CD4-positive, alpha-beta T cell treated with Interleukin-1 beta for 1 hour (primary cell): ENCODE measurements at regions not wholly inside any gene's neighbourhood (a gene's known extent, or its start where the extent isn't known, plus 50 kb on each side); places are given as distances from the start of the nearest gene placed in this dataset.
"Not testable (repeated sequence)": the region's sequence is repeated elsewhere in the genome, so short reads cannot be mapped to it uniquely, and the experiment has no call there.

Source experiments
- DNase-seq, 2 donors: peaks; one replicate each; pipeline ENCODE4 v3.0.0-alpha.2; 2020 to 2022

DNA sequence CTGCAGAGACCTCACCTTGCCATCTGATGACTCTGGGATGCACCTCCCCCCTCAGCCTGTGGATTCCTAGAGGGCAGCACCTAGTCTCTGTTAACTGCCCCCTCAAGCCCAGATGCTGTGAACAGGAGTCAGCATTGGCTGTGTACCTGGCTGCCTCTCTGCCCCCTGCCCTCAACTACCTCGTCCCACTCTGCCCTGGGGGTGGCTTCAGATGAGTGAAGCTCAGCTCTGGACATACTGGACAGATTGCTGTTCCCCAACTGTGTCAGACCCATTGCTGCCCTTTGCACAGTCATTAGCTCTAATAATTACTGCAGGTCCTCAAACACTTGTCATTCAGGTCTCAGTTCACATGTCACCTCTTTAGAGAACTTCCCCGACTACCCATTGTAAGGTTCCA lies 182.1 kb upstream of the TSHZ3 start:
- no peak for DNase-seq

DNA sequence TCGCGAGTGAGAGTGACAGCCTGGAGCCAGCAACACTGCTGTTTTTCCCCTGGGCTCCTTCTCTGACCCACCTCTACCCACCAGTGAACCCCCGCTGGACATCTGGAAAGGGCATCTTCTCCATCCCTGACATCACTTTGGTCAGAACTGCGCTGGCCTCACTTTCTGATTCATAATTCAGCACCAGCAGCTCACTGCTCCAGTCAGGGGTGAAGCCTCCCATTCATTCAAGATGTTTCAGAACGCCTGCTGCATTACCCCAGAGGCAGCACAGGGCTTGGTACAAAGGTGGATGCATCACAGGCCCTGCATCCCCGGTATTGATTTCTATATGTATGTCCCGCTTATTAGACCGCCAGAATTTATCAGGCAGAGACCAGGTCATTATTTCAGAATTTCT lies 182.8 kb upstream of the TSHZ3 start:
- DNase-seq = no peak

DNA sequence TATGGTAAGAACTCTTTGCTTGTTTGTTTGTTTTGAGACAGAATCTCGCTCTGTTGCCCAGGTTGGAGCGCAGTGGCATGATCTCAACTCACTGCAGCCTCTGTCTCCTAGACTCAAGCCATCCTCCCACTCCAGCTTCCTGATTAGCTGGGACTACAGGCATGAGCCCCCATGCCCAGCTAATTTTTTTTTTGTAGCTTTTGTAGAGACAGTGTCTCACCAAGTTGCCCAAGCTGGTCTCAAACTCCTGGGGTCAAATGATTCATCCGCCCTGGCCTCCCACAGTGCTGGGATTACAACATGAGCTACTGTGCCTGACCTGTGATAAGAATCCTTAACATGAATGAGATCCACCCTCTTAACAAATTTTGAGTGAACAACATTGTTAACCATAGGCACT lies 183.9 kb upstream of the TSHZ3 start:
- no peak for DNase-seq

DNA sequence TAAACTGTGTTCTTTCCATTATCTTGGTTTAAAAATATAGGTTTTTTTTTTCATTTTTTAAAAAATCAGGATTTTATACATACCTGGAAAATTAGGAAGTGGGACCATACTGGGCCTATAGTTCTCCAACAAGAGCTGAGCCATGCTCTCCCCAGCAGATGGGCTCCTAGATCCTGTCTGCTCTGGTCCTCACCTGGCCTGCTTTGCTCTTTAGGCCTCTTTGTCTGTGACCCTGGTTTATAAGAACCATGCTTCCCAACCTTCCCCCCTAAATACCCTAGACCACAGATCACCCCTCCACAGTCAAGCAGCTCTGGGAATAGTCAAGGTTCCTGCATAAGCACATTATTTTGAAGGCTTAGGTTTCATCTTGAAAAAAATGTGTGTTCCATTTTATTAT lies 185.0 kb upstream of the TSHZ3 start:
- no peak for DNase-seq

DNA sequence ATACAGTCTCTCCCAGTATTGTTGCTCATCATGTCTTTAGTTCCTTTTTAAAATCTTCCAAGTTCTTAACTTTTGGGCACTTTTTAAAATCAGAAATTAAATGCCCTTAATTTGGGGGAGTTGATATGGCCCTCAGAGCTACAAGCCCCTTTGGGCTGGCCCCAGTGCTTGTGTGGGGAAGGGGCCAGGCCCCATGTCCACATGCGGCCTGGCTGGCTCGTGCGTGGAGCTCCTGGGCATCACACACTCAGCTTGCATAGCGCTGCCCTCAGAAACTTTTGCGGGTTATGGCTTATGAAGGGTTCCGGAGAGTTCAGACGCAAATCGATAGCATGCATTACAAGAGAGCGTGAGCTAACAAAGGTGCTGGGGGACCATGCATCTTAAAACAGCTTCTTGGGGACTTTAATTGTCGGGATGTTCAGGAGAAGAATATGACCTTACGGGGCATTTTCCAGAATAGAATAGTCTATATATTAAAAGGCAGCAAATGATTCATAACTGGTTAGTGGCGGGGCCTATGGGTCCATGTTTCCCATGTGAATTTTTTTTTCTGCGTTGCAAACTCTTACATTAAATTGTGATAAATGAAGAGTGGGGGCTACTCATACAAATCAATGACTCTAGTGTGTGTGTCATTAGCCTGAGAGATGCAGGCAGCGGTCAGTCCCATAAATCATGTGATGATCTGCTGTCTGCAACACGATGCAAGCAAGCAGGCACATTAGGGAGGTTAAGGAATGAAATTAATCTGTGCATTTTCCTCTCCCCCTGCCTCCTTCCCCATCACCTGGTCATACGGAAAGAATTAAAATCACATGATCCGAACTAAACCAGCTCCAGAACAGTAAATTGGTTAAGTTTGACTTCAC lies 185.8 kb upstream of the TSHZ3 start:
- DNase-seq = no peak

DNA sequence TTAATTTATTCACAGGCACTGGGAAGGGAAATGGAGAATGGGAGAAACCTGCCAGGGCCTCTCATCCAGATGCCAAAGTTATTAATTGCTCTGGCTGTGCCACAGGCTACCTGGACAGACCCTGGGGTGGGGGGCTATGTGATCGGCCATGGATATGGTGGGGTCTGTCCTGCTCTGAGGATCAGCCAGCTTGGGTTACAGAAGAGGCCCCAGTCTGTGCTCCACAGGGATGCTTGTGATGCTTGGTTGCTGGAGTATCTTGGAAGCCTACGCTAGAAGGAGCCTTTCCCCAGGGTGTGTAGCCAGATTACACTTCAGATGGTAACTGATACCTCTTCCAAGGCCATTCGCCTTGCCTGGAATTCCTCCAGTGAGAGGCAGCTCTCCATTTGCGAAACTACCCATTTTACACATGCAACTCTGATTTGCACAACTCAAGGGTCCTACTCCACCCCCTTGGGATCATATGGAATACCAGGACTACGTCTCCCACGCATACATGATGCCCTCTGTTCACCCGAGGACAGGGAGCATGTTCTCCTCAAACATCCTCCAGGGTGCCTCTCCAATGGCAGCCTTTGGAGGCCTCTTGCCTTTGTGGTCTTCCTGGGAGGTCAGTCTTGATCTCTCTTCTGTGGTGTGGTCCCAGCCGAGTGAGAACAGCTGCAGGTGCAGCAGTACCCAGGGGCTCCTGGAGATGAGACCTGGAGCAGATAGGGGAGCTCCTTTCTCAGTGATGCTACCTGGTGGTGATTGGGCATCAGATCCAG lies 186.6 kb upstream of the TSHZ3 start:
- DNase-seq = no peak

DNA sequence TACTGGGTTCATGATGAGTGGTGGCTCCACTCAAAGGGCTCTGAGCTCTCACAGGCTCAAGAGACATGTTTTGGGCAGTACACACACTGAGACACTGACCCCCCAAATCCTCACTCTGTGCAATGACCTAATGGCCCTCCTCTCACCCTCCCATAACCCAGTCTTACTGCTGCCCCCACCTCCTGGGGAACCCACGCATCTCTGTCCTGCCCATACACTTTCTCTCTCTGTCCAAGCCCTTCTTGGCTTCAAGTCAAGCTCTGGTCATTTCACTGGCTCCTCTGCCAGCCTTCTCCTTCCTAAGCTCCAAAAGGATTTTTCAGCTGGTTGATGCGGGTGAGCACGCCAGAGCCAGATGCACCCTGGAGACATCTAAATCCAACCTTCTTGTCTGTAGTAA lies 187.9 kb upstream of the TSHZ3 start:
- DNase-seq = no peak

DNA sequence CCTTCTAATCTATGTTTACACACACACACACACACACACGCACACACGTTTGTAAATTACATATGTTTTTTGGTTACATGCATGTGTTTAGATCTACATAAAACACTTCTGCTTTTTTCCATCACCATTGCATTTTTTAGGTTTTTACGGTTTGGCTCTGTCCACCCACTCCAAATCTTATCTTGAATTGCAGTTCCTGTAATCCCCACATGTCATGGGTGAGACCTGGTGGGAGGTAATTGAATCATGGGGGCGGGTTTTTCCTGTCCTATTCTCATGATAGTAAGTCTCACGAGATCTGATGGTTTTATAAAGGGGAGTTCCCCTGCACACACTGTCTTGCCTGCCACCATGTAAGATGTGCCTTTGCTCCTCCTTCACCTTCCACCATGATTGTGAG lies 188.7 kb upstream of the TSHZ3 start:
- DNase-seq = not testable (repeated sequence)

DNA sequence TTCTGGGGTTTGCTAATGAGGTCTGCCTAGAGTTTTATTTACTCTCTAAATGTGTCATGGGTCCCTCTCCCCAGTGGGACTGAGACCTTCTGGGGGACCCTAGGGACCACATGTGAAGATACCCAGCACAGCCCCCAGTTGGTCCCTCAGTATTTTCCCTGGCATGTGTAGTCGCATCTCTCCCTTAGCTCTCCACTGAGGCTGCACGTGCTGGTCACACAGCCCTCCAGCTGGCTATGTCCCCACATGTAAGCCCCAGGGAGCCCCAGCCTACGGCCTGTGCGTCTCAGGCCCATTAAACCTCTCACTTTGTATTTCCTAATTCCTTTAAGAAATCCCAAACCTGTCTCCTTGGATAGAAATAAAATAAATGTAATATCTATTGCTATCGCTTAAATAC lies 189.6 kb upstream of the TSHZ3 start:
- DNase-seq = no peak

DNA sequence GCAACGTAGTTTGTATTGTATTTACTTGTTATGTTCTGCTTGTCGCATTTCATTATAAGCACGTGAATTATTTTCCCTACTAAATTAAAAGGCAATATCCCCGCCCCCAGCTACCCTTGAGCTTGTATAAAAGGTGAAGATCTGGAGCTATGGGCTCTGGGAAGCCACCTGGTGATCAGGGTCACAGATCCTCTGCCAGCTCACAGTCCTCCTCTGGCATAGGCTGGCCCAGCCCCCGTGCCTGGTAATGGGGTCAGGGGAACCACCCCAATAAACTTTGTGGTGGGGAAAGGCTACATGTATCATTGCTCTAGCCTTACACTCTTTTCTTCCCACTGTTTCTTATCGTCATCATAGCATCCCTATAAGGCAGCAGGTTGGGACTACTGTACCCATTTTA lies 190.2 kb upstream of the TSHZ3 start:
- DNase-seq = no peak

DNA sequence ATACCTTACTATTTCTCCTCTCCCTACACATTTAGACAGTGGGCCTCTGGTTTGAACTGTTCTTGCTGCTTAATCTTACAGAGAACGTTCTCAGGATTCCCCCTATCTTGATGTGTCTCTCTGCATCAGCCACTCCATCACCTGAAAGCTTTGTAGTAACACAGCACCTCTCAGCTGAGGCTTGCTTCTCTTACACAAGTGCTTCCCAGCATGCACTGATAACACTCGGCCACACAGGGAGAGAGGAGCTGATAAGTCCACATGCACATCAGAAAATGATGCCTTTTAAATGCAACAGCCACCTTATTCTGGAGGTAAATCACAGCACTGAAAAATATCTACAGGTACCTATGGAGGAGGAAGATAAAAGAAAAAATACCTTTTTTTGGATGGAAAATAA lies 192.2 kb upstream of the TSHZ3 start:
- no peak for DNase-seq

DNA sequence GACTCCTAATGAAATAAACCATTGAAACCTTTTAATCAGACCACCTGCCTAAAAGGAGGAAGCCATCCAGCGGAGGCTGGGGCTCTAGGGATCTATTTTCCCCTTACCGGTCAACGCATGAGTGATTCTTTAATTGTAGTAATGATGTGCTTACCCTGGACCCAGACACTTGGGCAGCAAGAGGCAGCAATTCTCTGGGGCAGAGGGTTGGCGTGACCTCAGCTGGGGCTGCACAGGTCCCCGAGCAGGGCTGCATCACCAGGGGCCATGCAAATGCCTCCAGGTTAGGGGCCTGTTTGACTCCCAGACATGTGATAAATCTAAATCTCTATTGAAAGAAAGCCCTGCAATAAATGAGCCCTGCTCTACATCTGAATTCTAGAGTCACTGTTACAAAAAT lies 194.2 kb upstream of the TSHZ3 start:
- no peak for DNase-seq

DNA sequence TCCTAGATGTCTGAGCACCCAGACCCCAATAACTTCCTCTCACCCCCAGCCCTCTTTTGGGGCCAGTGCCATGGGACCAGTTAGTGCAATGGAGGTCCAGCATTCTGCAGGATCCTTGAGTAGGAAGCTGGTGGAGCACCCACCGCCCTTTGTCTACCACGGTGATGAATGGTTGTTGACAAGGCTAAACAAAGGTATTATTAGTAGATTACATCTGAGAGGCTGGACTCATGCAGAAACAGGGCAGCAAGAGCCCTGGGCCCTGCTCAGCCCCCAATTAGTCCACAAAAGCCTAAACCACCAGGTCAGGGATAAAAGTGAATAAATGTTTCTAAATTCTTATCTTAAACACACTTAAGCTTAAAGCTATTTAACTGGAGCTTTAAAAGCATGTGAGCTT lies 196.5 kb upstream of the TSHZ3 start:
- no peak for DNase-seq

DNA sequence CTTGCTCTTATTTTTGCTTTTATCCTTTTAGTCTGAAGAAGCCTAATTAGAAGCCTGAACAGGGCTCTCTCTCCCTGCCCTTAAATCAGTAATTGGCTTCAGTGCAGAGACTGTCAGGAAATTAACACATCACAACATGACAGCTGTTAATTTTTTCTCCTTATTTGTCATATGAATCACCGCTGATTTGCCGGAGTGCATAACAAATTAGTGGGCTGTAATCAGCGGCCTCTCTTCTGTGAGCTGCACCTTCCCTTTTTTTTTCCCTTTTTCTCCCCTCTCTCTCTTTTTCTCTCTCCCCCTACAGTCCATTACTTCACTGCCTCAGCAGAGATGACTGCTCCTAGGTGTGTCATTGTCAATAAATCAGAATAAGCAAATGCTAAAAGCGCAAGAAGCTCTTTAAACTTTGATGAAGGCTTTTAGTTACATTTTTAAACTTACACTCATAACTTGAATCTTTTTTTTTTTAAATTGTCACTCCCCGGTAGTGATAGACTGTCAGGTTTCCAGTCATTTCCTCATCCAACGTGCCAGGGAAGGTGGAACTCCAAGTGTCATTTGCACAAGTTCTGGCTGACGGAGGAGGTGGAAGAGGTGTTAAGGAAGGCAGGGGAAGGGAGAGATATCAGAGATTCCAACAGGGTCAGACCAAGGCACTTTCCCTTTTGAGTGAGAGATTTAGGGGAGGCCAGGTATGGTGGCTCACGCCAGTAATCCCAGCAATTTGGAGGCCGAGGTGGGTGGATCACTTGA lies 197.1 kb upstream of the TSHZ3 start:
- no peak for DNase-seq

DNA sequence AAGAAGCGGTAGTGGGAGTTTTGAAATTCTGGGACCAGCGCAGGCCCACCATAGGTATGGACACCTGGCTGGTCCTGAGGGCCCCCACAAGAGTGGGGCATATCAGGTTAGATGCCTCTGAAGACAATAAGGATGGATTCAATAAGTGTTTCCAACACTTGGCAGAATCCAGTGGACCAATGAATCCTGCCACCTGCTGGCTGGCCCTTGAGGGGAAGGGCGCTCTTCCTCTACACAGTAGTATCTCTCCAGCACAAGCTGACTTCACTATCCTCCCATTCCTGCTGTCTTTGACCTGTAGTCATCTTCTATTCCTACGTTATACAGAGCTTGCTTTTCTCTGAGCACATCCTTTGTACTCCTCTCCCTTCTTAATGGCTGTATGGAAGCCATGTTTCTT lies 199.7 kb upstream of the TSHZ3 start:
- no peak for DNase-seq

DNA sequence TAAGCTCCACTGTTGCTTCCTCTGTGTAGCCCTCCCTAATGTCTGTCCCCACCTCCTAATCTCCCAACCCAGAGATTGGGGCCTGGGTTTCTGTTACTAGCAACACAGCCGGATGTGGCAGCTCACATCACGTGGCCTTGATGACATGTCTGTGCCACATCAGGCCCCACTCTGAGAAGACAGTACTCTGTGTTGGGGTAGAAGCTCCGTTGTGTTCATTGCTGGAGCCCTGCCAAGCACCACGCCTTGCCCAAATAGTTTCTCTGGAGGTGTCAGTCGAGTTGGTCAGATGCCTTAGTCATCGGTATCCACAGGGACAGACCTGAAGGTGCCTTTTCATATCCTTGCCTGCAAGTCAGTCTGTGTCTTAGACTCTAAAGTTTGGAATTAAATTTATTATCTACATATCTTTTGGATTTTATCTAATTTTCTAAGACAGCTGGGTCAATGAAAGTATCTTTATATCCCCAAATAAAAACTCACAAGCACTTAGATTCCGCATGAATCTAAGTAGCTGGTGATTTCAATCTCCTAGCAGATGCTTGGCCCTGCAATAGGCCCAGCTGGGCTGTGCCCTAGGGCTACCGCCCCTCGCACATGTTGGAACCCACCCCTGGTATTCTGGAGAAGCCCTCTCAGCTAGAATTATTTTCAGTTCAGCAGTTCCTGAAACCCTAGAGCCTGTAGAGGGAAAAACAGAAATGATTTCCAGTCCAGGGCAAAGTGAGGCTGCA lies 204.0 kb upstream of the TSHZ3 start:
- no peak for DNase-seq

DNA sequence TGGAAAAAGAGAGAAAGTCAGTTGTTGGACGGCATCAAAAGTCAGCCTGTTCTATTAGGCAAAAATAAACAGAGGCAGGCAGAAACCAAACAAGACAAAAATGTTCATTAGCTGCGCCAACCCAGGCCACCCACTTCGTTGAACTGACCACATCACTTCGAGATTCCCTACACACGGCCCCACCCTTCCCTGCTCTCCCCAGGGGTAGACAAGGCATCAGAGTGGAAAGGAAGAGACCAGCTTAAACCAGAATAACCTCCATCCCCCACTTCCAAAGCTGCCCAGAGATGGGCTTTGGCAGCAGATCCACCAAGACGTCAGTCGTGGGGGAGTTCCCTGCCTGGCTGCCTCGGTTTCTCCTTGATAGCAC lies 204.6 kb upstream of the TSHZ3 start:
- DNase-seq = no peak

DNA sequence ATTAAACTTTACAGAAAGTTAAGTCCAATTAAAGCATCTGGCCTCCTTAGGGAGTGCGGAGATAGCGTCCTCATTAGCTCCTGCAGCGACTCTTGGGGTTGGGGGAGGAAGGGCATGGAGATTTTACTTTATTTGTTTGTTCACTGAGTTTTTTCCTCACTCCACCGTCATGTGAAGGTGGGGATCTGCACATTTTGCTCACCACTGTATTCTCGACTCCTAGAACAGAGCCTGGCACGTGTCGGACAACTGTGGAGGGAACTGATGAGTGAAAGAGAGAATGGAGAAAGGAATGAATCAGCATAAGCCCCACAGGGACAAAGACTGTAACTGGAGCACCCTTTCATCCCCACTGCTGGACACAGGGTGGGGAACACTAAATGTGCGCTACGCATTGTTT lies 205.1 kb upstream of the TSHZ3 start:
- DNase-seq = no peak

DNA sequence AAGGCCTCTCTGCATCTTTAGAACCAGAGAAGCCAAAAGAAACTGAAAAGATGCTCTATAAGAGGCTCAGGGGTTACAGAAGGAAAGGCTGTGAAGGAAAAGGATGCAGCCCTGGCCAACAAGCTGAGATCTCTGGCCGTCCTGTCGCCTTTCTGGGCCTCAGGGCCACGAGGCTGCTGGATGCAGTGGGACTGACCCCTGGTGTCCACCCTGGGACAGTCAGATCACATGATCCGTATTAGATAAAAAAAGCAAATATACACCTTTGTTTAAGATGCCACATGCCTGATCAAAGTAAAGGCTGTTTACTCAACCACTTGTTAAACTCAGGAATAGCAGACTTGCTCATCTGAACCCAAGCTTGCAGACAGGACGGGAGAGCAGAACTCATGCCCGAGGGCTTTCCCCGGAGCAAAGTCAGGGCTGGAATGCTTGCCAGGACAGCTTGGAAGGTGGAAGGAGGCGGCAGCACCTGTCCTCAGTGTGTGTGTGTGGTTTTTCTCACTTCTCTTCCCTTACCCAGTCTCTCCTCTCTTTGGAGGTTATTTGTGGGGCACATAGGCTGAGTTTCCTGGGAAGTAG lies 206.5 kb upstream of the TSHZ3 start:
- no peak for DNase-seq

DNA sequence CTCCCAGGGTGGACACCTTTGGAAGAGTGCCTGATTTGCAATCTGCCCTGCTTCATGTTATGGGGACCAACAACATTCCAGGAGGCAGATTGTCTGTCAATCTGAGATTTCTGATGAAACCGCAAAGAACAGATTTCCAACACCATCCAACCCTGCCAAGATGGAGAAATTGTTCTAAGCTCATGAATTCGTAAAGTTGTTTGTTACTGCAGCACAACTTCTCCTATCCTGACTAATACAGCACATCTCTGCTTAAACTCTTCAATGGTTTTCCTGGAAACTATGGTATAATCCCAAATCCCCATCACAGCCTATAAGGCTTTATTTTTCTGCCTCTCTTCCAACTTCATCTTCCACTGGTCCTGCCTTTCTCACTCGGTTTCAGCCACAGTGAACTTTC lies 210.3 kb upstream of the TSHZ3 start:
- no peak for DNase-seq

DNA sequence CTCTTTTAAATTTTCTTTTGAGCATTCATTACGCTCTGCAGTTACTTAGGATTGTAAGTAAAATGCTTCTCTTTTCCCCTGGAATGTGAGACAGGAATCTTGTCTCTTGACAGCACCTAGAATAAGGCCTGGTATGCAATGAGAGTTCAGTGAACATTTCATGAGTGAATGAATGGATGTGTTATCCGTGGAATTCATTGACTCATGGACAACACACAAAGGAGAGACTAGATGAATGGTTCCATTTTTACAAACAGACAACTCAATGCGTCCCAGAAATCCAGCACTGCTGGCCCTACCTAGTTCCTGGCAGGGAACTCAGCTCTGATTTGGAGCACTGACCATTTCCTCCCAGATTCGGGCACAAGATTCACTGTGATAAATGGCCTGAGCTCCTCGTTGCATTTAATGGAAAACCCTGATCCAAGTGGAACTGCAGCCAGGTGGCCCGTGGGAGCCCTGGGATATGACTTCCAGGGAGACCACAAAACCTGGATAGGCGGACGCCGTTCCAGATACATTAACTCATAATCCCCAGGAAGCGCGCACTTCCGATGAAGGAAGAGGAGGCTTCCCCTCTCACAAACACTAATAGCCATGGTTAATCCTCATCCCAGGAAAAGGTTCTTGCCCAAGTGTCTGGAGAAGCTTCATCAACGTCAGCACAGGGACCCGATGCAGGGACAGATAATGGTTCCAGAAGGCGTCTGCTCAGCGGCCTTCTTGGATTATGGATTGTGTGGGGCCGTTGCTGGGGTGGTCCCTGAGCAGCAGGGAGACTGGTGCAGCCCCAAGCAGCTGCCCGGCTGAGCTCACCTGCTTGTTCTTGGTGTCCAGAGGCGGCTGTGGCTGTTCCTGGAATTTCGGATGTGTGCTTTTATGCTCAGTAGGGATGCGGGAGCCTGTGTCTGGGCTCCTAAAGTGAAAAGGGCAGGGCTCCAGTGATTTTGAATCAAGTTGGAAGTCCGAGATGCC lies 211.1 kb upstream of the TSHZ3 start:
- no peak for DNase-seq
